ENCODE measurements at regions not wholly inside any gene's neighbourhood (a gene's known extent, or its start where the extent isn't known, plus 50 kb on each side); places are given as distances from the start of the nearest gene placed in this dataset.
A peak's percentile ranks its signal among the peaks of the same experiment; 100 is the strongest.

DNA sequence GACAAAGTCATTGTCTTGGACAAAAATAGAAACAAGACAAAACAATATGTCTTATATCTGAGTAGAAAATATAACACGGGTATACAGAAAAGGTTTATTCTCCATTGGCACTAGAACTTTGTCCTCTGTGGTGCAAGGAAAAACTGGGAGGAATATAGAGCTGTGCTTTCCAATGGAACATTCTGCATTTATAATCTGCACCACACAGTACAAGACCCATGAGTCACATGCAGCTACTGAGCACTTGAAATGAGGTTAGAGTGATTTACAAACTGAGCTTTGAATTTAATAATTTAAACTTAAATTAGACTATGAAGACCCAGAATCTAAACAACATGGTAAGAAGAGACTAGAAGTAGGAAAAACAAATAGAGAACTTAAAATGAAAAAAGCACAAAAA is 86.1 kb downstream of the RAP2A start:
- DNase-seq (no peak), ATAC-seq (no peak)
- intact Hi-C loops (cut with DNase I, micrococcal nuclease), result no loop called here
- no peak overlapping the region for H3K4me3 Mint-ChIP-seq
- no peaks in the 10 kb centered on the region for H3K36me3 Mint-ChIP-seq (ENCODE audit: low read depth)
- no peak overlapping the region for H3K27ac Mint-ChIP-seq
- POLR2A ChIA-PET, result no interaction called here
- H3K9me3 Mint-ChIP-seq (ENCODE audit: low read depth), result peaks cover 1% of the 10 kb centered on the region
- H3K4me1 Mint-ChIP-seq, result no peaks in the 10 kb centered on the region
- CTCF ChIA-PET, result no interaction called here
- peaks cover 8% of the 10 kb centered on the region for H3K27me3 Mint-ChIP-seq

GRCh38 chr13:97520866-97521265 is 86.9 kb downstream of the RAP2A start:
- no peaks in the 10 kb centered on the region for H3K36me3 Mint-ChIP-seq (ENCODE audit: low read depth)
- ATAC-seq (no peak), DNase-seq (no peak)
- ChIA-PET POLR2A (no interaction called here), CTCF (no interaction called here)
- no peak overlapping the region for H3K4me3 Mint-ChIP-seq
- H3K27ac Mint-ChIP-seq, result no peak overlapping the region
- H3K27me3 Mint-ChIP-seq, result peaks cover 8% of the 10 kb centered on the region
- no peaks in the 10 kb centered on the region for H3K4me1 Mint-ChIP-seq
- peaks cover 1% of the 10 kb centered on the region for H3K9me3 Mint-ChIP-seq (ENCODE audit: low read depth)
- intact Hi-C loops (cut with DNase I, micrococcal nuclease), result no loop called here

- H3K4me1 Mint-ChIP-seq, result no peaks in the 10 kb centered on the region
- peaks cover 1% of the 10 kb centered on the region for H3K9me3 Mint-ChIP-seq (ENCODE audit: low read depth)
- DNase-seq, result no peak
- H3K27me3 Mint-ChIP-seq, result peaks cover 8% of the 10 kb centered on the region
- intact Hi-C loops (cut with DNase I, micrococcal nuclease), result no loop called here
- no peak overlapping the region for H3K27ac Mint-ChIP-seq
- H3K36me3 Mint-ChIP-seq (ENCODE audit: low read depth), result no peaks in the 10 kb centered on the region
- no peak for ATAC-seq
- ChIA-PET CTCF (no interaction called here), POLR2A (no interaction called here)
- no peak overlapping the region for H3K4me3 Mint-ChIP-seq
Measured at GRCh38 chr13:97521726-97522125, 87.8 kb downstream of the RAP2A start.

GRCh38 chr13:97522243-97522642 is 88.3 kb downstream of the RAP2A start:
- Mint-ChIP-seq H3K27me3 (peaks cover 8% of the 10 kb centered on the region), H3K27ac (no peak overlapping the region), H3K4me1 (no peaks in the 10 kb centered on the region), H3K4me3 (no peak overlapping the region), H3K9me3 (ENCODE audit: low read depth) (peaks cover 1% of the 10 kb centered on the region), H3K36me3 (ENCODE audit: low read depth) (no peaks in the 10 kb centered on the region)
- CTCF ChIA-PET, result no interaction called here
- POLR2A ChIA-PET, result no interaction called here
- no peak for DNase-seq
- intact Hi-C loops (cut with DNase I, micrococcal nuclease), result no loop called here
- no peak for ATAC-seq

- H3K27ac Mint-ChIP-seq, result no peak overlapping the region
- DNase-seq, result no peak
- ChIA-PET CTCF (no interaction called here), POLR2A (no interaction called here)
- H3K9me3 Mint-ChIP-seq (ENCODE audit: low read depth), result no peaks in the 10 kb centered on the region
- intact Hi-C loops (cut with DNase I, micrococcal nuclease), result no loop called here
- H3K4me1 Mint-ChIP-seq, result no peaks in the 10 kb centered on the region
- no peak for ATAC-seq
- H3K27me3 Mint-ChIP-seq, result peaks cover 6% of the 10 kb centered on the region
- H3K4me3 Mint-ChIP-seq, result no peak overlapping the region
- no peaks in the 10 kb centered on the region for H3K36me3 Mint-ChIP-seq (ENCODE audit: low read depth)
Measured at GRCh38 chr13:97526556-97526955, 92.6 kb downstream of the RAP2A start.

DNA sequence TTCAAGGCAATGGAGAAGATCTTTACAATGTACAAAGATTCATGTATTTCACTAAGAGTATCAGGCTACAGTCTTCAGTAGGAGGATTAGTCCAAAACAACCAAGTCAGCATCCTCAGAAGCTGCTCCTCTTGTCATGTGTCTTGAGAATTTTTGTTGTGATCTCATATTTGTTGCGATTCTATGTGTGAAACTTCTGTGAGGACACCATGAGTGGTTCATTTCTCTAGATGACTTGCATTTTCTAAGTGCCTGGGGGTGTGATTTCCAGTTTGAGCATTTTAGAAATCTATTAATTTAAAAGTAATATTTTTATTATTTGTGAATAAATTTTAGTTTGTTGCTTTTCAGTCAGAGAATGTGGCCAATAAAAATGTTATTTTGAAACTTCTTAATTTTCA is 94.5 kb downstream of the RAP2A start:
- Mint-ChIP-seq H3K36me3 (ENCODE audit: low read depth) (no peaks in the 10 kb centered on the region), H3K9me3 (ENCODE audit: low read depth) (no peaks in the 10 kb centered on the region), H3K27ac (no peak overlapping the region), H3K27me3 (peaks cover 3% of the 10 kb centered on the region), H3K4me1 (no peaks in the 10 kb centered on the region), H3K4me3 (no peak overlapping the region)
- ATAC-seq, result no peak
- CTCF ChIA-PET, result no interaction called here
- POLR2A ChIA-PET, result no interaction called here
- intact Hi-C loops (cut with DNase I, micrococcal nuclease), result no loop called here
- DNase-seq, result no peak

DNA sequence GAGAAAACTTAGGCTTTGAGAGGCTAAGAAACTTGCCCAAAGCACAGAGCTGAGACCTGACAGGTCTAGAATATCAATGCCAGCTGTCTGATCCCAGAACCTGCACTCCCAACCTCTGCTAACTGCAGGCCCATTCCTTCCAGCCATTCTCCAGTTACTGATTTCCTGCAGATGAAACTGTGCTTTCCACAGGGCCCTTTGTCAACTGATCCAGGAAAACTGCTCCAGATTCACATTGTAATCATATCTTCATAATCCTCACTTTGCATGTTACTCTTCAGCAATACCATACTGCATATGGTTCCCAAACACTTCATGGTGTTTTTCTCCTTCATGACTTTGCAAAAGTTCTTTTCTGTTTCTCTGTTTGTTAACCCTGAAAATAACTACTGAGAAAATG is 100.6 kb downstream of the RAP2A start:
- Mint-ChIP-seq H3K9me3 (ENCODE audit: low read depth) (no peaks in the 10 kb centered on the region), H3K27ac (no peak overlapping the region)

DNA sequence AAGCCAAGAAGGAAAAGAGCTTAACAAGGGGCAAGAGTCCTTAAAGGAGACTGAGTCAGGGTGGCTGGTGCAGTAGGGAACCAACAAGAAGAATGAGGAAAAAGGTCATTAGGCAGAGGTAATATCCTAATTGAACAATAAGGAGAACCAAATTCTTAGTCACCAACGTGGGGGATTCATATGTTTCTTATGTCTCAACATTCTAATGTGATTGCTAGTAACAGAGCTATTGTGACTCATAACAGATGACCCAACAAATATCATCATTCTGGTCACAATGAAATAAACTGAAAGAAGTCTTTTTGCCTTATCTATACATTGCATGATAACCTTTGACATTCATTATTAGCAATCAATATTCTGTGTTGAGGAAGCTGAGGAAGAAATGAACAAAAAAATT is 101.6 kb downstream of the RAP2A start:
- Mint-ChIP-seq H3K9me3 (ENCODE audit: low read depth) (no peaks in the 10 kb centered on the region), H3K4me3 (no peak overlapping the region), H3K36me3 (ENCODE audit: low read depth) (no peaks in the 10 kb centered on the region), H3K27ac (no peak overlapping the region), H3K4me1 (peaks cover 7% of the 10 kb centered on the region), H3K27me3 (no peaks in the 10 kb centered on the region)
- DNase-seq (no peak), ATAC-seq (no peak)
- intact Hi-C loops (cut with DNase I, micrococcal nuclease), result loop anchor here (5.0 kb wide), 2 partner anchors 98 to 103 kb away; partner anchors contain the start of gene RAP2A (in 1 of the 2)
- POLR2A ChIA-PET, result no interaction called here
- CTCF ChIA-PET, result no interaction called here

More for the DNA sequence above, 100.6 kb downstream of the RAP2A start:
- H3K4me1 Mint-ChIP-seq, result peaks cover 2% of the 10 kb centered on the region
- intact Hi-C loops (cut with DNase I, micrococcal nuclease), result no loop called here
- DNase-seq, result no peak
- no peak overlapping the region for H3K4me3 Mint-ChIP-seq
- H3K36me3 Mint-ChIP-seq (ENCODE audit: low read depth), result no peaks in the 10 kb centered on the region
- CTCF ChIA-PET, result no interaction called here
- peaks cover 3% of the 10 kb centered on the region for H3K27me3 Mint-ChIP-seq
- POLR2A ChIA-PET, result no interaction called here
- ATAC-seq, result no peak

DNA sequence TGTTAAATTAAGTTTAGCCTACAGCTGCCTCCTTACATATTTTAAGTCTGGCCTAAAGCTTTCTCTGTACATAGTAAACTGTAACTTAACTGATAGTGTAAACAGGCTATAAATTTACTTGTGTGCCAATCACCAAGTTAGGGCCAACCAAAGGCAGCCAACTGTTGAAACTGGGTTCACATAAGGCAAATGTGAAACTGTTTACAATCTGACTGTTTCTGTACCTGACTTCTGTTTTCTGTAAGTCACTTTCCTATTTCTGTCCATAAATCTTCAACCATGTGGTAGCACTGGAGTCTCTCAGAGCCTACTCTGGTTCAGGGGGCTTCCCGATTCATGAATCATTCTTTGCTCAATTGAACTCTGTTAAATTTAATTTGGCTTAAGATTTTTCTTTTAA is 103.1 kb downstream of the RAP2A start:
- no peaks in the 10 kb centered on the region for H3K36me3 Mint-ChIP-seq (ENCODE audit: low read depth)
- CTCF ChIA-PET, result no interaction called here
- DNase-seq (no peak), ATAC-seq (peak; percentile 49)
- intact Hi-C loops (cut with DNase I, micrococcal nuclease), result loop anchor here (5.0 kb wide), 2 partner anchors 100 to 105 kb away; partner anchors contain the start of gene RAP2A (in 1 of the 2)
- H3K9me3 Mint-ChIP-seq (ENCODE audit: low read depth), result no peaks in the 10 kb centered on the region
- H3K27me3 Mint-ChIP-seq, result peaks cover 2% of the 10 kb centered on the region
- POLR2A ChIA-PET, result no interaction called here
- H3K4me3 Mint-ChIP-seq, result no peak overlapping the region
- H3K27ac Mint-ChIP-seq, result no peak overlapping the region
- H3K4me1 Mint-ChIP-seq, result peaks cover 7% of the 10 kb centered on the region

- Mint-ChIP-seq H3K36me3 (ENCODE audit: low read depth) (no peaks in the 10 kb centered on the region), H3K27ac (no peak overlapping the region), H3K27me3 (peaks cover 2% of the 10 kb centered on the region), H3K9me3 (ENCODE audit: low read depth) (no peaks in the 10 kb centered on the region), H3K4me1 (peaks cover 7% of the 10 kb centered on the region), H3K4me3 (no peak overlapping the region)
- DNase-seq, result no peak
- no peak for ATAC-seq
- ChIA-PET POLR2A (no interaction called here), CTCF (no interaction called here)
- intact Hi-C loops (cut with DNase I, micrococcal nuclease), result loop anchor here (5.0 kb wide), 2 partner anchors 101 to 106 kb away; partner anchors contain the start of gene RAP2A (in 1 of the 2)
Measured at GRCh38 chr13:97538203-97538602, 104.2 kb downstream of the RAP2A start.

- peak; percentile 90 for ATAC-seq
- intact Hi-C loops (cut with DNase I, micrococcal nuclease), result loop anchor here (5.0 kb wide), 3 partner anchors 103 to 413 kb away; partner anchors contain the start of gene RAP2A (in 1 of the 2)
Measured at GRCh38 chr13:97539651-97540610, 106.0 kb downstream of the RAP2A start.

DNA sequence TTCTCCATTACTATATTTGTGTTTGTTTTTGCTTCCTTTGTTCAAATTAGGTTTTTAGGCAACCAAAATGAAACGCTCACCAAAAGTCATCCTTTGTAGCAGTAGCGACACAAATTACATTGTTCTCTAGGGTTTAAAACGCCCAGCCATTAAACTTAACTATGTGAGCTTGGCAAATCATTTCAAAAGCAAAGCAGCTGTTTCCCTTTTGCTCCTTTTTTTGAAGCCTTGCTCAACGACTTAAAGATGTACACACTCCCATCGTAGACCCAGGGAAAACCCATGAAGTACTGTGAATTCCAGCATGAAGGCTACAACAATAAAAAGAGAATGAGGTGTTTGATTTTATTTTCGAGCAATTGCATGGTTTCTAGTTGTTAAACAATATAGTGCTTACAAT is 106.7 kb downstream of the RAP2A start:
- ATAC-seq (no peak), DNase-seq (no peak)
- H3K27me3 Mint-ChIP-seq, result peaks cover 5% of the 10 kb centered on the region
- H3K36me3 Mint-ChIP-seq (ENCODE audit: low read depth), result no peaks in the 10 kb centered on the region
- H3K4me3 Mint-ChIP-seq, result no peak overlapping the region
- no peak overlapping the region for H3K27ac Mint-ChIP-seq
- no peaks in the 10 kb centered on the region for H3K9me3 Mint-ChIP-seq (ENCODE audit: low read depth)
- H3K4me1 Mint-ChIP-seq, result peaks cover 7% of the 10 kb centered on the region
- CTCF ChIA-PET, result no interaction called here
- intact Hi-C loops (cut with DNase I, micrococcal nuclease), result loop anchor here in 1 of 2 experiments (5.0 kb wide), 1 partner anchor 413 kb away; no protein-coding TSS in a partner anchor
- POLR2A ChIA-PET, result no interaction called here

More at GRCh38 chr13:97539651-97540610, 106.0 kb downstream of the RAP2A start:
- ChIA-PET POLR2A (no interaction called here), CTCF (no interaction called here)
- no peak overlapping the region for H3K4me3 Mint-ChIP-seq
- H3K9me3 Mint-ChIP-seq (ENCODE audit: low read depth), result no peaks in the 10 kb centered on the region
- no peak overlapping the region for H3K27ac Mint-ChIP-seq
- peaks cover 7% of the 10 kb centered on the region for H3K4me1 Mint-ChIP-seq
- DNase-seq, result no peak
- H3K36me3 Mint-ChIP-seq (ENCODE audit: low read depth), result no peaks in the 10 kb centered on the region
- H3K27me3 Mint-ChIP-seq, result peaks cover 5% of the 10 kb centered on the region

Measured in activated CD4-positive, alpha-beta T cell treated with anti-CD3 and anti-CD28 coated beads for 36 hours (primary cell).